OCI-M1 (cell line): ENCODE measurements at regions not wholly inside any gene's neighbourhood (a gene's known extent, or its start where the extent isn't known, plus 50 kb on each side); places are given as distances from the start of the nearest gene placed in this dataset.

Source experiments
- DNase-seq: peaks from one replicate; lab custom pipeline; 2025; lab: John Stamatoyannopoulos, UW

GRCh38 chr2:172329774-172330671, 97.4 kb upstream of the ITGA6 start:
- no peak for DNase-seq

DNA sequence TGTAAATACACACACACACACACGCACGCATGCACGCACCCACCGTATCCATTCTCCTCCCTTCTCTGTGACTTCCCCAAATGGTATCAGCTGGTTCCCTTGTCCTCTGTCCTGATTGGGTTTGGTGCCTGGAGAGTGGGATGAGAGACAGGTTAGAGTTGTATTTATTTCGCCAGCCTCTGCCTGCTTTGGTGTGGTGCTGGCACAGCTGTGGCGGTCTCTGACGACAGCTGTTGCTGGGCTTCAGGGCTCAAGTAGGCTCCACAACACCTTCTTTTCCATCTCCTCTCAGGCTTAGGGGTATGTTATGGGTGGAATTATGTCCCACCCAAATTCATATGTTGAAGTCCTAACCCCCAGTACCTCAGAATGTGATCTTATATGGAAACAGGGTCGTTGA, 94.9 kb upstream of the ITGA6 start:
- no peak for DNase-seq

- no peak for DNase-seq
Measured at GRCh38 chr2:172333235-172333977, 94.0 kb upstream of the ITGA6 start.

DNA sequence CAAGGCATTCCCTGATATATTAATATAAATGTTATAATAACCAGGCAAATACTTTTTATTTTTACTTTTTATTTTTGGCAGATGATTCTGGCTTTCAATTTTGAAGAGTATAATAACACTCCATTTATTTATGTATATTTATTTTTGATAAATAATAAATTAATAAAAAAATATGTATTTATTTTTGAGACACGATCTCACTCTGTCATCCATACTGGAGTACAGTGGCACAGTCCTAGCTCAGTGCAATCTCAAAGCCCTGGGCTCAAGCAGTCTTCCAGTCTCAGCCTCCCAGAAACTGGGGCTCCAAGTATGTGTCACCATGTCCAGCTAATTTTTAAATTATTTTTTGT, 93.4 kb upstream of the ITGA6 start:
- no peak for DNase-seq

DNA sequence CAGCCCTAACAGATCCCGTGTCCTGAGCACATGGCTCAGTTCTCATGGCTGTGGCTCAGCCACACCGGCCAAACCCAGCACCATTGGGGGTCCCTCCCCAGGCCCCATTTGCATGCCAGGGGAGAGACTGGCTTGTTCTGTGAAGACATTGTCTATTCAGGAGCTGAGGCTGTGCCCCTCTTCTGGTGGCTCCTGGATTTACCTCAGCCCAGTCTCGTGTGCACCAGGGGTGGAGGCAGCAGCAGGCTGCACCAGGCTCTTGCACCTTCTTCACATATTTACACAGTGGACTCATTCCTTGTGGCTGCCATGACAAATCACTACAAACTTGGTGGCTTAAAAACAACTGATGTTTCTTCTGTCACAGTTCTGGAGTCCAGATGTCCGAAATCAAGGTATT, 92.4 kb upstream of the ITGA6 start:
- no peak for DNase-seq

DNA sequence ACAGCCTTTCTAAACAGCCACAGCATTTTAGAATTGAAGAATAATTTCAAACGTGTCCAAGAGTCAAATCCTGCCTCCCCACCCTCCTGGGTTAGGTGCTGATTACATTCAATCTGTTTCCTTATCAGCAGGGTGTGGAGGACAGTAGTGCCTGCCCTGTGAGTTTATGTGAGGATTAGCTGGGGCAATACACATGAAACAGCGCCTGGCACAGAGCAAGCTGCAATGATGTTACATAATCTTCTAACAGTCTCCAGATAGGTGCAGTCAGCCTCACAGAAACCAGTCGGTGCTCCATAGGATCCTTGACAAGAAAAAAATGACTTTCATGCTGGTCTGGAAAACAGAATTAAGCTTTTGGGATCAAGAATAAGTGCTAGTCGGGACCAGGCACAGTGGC, 91.7 kb upstream of the ITGA6 start:
- DNase-seq: no peak

GRCh38 chr2:172336681-172337080, 90.7 kb upstream of the ITGA6 start:
- DNase-seq: no peak

DNA sequence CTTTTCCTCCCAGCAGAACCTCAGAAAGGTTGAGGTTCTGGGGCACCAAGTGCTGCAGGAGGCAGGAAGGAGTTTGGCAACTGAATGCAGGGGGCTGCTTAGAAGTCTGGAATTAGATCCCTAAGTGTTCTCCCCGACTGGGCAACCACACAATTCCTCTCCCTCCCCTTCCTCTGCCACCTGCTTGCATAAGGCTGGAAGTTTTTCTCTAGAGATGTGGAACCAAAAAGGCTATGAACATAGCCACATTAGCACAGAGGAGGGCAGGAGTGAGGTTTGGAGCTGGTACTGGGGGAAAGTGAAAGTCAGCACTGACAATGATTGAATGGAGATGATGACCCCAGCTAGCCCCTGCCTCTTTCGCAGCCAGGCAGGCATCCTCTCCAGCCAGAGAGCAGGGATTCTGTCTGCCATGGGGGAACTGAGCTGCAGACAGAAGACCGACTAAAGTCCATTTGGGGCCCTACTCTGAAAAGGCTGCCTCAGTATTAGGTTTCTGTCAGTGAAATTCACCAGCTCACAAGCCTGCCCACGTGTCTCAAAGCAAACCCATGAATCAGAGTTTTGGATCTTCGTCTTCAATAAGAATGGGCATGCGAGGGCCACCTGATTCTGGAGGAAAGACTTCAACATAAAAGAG, 87.9 kb upstream of the ITGA6 start:
- DNase-seq: peak; percentile 44

DNA sequence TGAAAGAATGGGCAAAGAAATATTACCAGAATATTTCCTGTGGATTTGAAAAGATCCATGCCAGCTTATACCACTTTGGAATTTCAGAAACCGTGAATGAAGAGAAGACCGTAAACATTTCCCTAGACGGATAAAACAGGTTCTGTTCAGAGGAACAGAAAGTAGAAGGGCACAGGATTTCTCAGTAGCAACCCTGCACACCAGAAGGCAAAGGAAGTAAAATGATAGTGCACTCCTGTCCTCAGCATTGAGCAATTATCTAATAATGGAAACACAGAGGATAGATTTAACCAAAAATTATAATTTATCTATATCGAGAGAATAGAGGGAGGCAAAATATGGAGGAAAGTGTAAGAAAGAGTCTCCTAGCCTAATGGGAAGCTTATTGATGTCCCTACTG, 87.0 kb upstream of the ITGA6 start:
- DNase-seq: peak; percentile 22

DNA sequence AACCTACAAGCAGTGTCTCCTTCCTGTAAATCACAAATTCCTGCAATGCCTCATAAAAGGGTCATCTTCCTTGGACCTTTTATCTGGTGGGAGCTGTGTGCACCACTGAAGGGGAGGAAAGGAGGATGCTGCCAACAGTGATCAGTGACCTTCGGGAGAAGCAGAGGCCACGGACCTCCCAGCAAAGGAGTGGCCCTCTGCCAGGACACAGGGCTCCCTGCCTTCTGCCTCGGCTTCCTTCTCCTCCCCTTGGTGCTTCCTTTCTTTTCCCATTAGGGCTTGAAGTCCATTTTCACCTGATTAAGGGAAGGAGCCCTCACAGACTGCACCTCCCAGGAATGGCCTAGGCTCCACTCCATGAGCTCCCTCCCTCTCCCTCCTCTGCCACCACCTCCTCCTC, 85.3 kb upstream of the ITGA6 start:
- no peak for DNase-seq

DNA sequence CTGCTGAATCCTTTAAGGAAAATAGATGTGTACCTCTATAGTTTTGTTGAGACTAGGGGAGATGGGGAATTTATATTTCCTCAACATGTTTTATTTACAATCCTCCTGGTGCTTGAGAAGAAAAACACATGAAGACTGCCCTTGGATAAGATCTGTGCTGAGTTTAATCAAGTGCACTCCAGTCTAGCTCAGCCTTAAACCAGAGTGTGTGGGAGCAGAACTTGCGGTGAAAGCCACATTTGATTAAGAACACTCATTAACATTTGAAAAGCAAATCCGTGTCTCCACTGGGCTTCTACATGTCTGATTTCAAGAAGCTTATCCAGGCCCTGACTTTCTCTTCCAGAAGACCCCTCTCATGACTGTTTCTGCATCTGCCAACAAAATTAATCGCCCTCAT, 84.8 kb upstream of the ITGA6 start:
- peak; percentile 72 for DNase-seq

DNA sequence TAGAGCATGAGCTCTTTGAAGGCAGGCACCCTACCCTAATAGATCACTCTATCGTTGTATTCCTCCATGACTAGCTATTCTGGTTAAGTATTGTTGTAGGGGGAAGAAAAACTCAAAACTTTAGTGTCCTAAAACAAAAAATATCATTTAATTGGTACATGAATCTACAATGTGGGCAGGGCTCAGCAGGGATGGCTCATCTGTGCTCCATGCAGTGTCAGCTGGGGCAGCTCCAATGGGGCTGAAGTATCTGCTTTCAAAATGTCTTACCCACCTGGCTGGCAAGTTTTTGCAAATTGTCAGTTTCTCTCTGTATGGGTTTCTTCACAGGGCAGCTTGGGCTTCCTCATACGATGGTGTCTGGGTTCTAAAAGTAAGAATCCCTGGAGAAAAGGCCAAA, 83.2 kb upstream of the ITGA6 start:
- no peak for DNase-seq

DNA sequence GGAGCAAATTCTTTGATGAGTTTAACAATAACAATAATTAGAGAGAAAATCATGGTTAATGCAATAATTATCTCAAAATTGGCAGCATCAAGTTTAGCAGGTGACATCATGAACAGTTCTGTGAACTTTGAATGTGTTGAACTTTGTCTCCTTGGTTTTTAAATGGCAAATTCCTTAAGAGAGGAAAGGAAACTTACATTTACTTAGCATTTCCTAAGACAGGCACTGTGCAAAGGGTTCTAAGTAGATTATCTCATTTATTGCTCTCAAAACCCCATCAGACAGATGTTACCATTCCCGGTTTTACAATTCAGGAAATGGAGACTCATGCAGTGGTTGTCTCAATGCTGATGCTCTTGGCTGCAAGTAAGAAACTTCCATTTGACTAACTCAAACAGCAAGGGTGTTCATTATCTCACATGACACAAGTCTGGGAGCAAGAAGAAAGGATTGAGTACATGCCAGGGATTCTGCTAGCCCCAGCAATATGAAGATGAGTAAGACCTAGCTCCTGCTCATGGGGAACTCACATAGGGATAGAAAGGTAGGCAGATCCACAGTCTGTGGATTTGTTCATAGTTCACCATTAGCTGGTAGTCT, 81.3 kb upstream of the ITGA6 start:
- DNase-seq: no peak

DNA sequence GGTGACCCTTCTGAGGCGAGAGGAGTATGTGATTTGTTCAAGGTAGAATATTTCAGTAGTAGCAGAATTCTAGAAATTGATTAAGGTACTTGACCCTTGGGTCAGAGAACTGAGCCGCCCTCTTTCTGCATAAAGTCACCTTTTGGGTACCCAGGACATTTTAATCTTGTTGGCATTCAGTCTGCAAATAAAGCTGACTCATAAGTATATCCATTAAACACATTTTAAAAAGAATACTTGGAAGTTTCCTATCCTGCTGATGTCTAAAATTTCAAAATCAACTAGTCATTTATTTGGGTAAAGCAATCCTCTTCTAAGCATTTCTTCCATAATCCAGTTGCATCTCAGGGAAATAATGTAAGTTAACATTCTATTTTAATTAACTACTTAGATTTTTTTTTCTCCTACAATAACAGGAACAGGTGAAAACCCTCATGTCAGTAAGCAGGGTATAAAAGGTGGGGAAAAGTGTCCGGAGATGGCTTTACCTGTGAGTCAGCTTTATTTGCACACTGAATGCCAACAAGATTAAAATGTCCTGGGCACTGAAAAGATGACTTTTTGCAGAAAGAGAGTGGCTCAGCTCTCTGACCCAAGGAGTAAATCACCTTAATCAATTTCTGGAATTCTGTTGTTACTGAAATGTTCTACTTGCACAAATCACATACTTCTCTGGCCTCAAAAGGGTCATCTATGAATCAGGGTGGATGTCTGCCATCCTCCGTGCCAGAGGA, 78.7 kb upstream of the ITGA6 start:
- DNase-seq: no peak

DNA sequence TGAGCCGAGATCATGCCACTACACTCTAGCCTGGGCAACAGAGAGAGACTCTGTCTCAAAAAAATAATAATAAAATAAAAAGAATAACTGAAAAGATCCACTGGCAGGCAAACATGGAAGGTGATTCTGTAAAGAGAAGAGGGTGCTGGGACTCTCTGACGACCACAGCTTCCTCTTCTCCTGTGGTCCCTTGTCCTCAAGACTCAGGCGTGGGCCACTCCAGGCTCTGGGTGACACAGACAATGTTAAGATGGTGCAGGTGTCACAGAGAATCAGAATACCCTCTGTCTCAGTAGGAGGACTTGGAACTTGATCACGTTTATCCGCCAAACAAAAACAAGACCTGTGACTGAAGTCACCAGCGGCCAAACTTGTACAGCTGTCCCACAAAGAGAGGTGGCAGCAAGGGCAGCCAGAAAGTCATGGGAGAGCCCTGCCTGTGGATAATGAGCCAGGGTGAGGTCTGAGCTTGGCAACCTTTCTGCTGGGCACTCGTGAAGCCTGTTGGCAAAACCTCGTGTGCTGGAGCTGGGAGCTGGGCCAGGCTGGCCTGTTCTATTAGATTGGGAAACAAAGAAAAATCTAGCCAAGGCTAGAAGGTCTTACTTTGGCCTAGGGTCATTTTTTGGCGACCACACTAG, 76.4 kb upstream of the ITGA6 start:
- DNase-seq: no peak

DNA sequence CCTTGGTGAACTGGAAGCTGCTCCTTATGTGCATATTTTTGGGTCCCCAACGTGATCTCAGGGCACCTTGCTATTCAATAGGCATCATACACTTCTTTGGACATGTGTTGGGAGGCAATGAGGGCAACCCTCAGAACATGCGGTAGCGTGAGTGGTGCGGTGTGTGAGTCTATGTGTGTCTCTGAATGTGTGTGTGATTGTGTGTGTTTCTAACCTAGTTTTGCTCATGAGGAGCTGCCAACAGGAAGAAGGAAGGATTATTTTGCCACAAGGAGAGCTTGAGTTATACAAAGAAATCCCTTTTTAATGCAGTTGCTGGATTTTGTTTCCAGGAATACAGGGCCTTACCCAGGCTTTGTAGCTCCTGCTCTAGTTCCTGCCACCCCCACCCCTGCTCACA, 75.8 kb upstream of the ITGA6 start:
- no peak for DNase-seq

DNA sequence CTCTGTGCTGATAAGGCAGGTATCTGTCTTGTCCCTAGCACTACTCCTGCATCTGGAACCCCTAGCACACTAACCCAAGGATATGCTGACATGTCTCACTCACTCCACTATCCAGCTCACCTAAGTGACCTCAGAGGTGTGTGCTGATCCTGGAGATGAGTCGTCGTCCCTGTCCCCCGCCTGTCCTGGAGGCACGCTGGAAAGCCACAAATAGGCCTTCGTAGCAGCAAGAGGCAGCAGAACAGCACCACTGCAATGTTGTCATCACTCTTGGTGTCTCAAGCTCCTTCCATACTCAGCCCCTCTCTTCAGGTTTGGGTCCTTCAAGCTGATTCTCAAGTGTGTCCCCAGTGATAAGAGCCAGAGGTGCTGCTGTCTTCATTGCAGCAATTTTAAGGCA, 73.0 kb upstream of the ITGA6 start:
- no peak for DNase-seq

GRCh38 chr2:172357442-172357841, 69.9 kb upstream of the ITGA6 start:
- DNase-seq: peak; percentile 14

GRCh38 chr2:172358691-172359556, 68.5 kb upstream of the ITGA6 start:
- no peak for DNase-seq

DNA sequence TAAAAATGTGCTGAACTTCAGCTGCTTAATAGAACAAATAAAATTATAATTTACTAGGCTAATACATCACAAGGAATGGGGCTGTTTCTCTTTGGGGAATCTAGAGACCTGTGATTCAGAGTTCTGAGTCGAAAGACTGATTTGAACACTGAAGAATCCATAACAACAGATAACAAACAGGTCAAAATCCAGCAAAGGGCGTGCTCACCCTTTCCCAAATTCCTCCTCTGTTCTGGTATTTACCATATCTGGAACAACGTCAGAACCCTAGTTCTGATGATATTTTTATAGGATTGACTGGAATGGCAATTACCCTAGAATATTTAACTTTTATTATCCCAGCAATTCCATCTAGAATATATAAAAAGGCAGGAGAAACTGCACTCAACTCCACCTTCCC, 66.0 kb upstream of the ITGA6 start:
- DNase-seq: no peak
